Hepatocyte (in vitro differentiated cells): ENCODE measurements at regions not wholly inside any gene's neighbourhood (a gene's known extent, or its start where the extent isn't known, plus 50 kb on each side); places are given as distances from the start of the nearest gene placed in this dataset.

Experiments used
- CTCF ChIP-seq: fragments of 200-600 bp; sonication (generic); IDR thresholded peaks from 2 replicates; pipeline ENCODE4 v1.5.1; 2016; ENCODE audit warnings: antibody characterized with exemption, mild to moderate bottlenecking; ENCODE audit not compliant: poor library complexity
- EZH2 ChIP-seq: fragments of 200-600 bp; sonication (generic); IDR thresholded peaks from 2 replicates; pipeline ENCODE4 v1.6.1; 2016; ENCODE audit warnings: antibody characterized with exemption, mild to moderate bottlenecking, borderline replicate concordance
- EZH2phosphoT487 ChIP-seq: fragments of 200-600 bp; sonication (generic); IDR thresholded peaks from one replicate; pipeline ENCODE4 v1.6.1; 2018; ENCODE audit warnings: antibody characterized with exemption, mild to moderate bottlenecking, low read depth, moderate library complexity; ENCODE audit not compliant: unreplicated experiment, severe bottlenecking

GRCh38 chr20:20851385-20851784 is 138.9 kb upstream of the RALGAPA2 start:
- TF ChIP-seq CTCF (no peak), EZH2 (no peak), EZH2phosphoT487 (no peak)
